NCI-H128 (cell line): ENCODE measurements at regions not wholly inside any gene's neighbourhood (a gene's known extent, or its start where the extent isn't known, plus 50 kb on each side); places are given as distances from the start of the nearest gene placed in this dataset.

ENCODE experiments used
- DNase-seq: peaks from one replicate; lab custom pipeline; 2025; ENCODE audit not compliant: unreplicated experiment; lab: John Stamatoyannopoulos, UW

- DNase-seq: no peak
Observed at GRCh38 chr11:128198216-128198772, 389.1 kb downstream of the ETS1 start.

GRCh38 chr11:128196235-128196634 lies 391.1 kb downstream of the ETS1 start:
- DNase-seq: no peak

GRCh38 chr11:128195756-128196155 lies 391.6 kb downstream of the ETS1 start:
- no peak for DNase-seq

- DNase-seq: no peak
Observed at GRCh38 chr11:128195057-128195751, 392.2 kb downstream of the ETS1 start.

- DNase-seq: no peak
Observed at GRCh38 chr11:128194216-128194615, 393.1 kb downstream of the ETS1 start.

- no peak for DNase-seq
Observed at GRCh38 chr11:128193615-128194014, 393.7 kb downstream of the ETS1 start.

GRCh38 chr11:128190312-128190711 lies 397.0 kb downstream of the ETS1 start:
- DNase-seq: no peak

GRCh38 chr11:128189823-128190222 lies 397.5 kb downstream of the ETS1 start:
- no peak for DNase-seq

GRCh38 chr11:128188346-128189004 lies 398.9 kb downstream of the ETS1 start:
- DNase-seq: no peak

GRCh38 chr11:128187835-128188234 lies 399.5 kb downstream of the ETS1 start:
- DNase-seq: no peak

- DNase-seq: no peak
Observed at GRCh38 chr11:128187377-128187776, 400.0 kb downstream of the ETS1 start.

- DNase-seq: no peak
Observed at GRCh38 chr11:128184981-128185380, 402.4 kb downstream of the ETS1 start.

GRCh38 chr11:128182844-128183243 lies 404.5 kb downstream of the ETS1 start:
- no peak for DNase-seq

GRCh38 chr11:128181984-128182383 lies 405.4 kb downstream of the ETS1 start:
- no peak for DNase-seq

- no peak for DNase-seq
Observed at GRCh38 chr11:128181088-128181480, 406.3 kb downstream of the ETS1 start.

- no peak for DNase-seq
Observed at GRCh38 chr11:128180441-128181087, 406.8 kb downstream of the ETS1 start.

- no peak for DNase-seq
Observed at GRCh38 chr11:128179512-128179911, 407.8 kb downstream of the ETS1 start.

GRCh38 chr11:128179039-128179438 lies 408.3 kb downstream of the ETS1 start:
- peak; percentile 59 for DNase-seq

- no peak for DNase-seq
Observed at GRCh38 chr11:128174465-128175291, 412.7 kb downstream of the ETS1 start.

GRCh38 chr11:128172046-128172878 lies 415.1 kb downstream of the ETS1 start:
- peak; percentile 37 for DNase-seq
